Suprapubic skin (tissue), 3 donors: ENCODE measurements at regions not wholly inside any gene's neighbourhood (a gene's known extent, or its start where the extent isn't known, plus 50 kb on each side); places are given as distances from the start of the nearest gene placed in this dataset.

Experiments
- EP300 ChIP-seq: sonication (generic); formaldehyde crosslinking; IDR thresholded peaks from one replicate; pipeline ENCODE4 v1.6.1; 2017; ENCODE audit warnings: antibody characterized with exemption
- POLR2A ChIP-seq, 2 donors: fragments of 450-650 bp; IDR thresholded peaks; one replicate each; pipeline ENCODE4 v1.6.1; 2017; ENCODE audit warnings: antibody characterized with exemption in 2 of 2, mild to moderate bottlenecking in 2 of 2, moderate library complexity in 2 of 2
- TF ChIP-seq, protein P1 (sequence below), 2 donors: fragments of 200-600 bp in 1 of 2; fragments of 450-650 bp in 1 of 2; sonication (generic) in 1 of 2; IDR thresholded peaks; one replicate each; pipeline ENCODE4 v1.5.1; 2016 to 2019; ENCODE audit warnings: antibody characterized with exemption in 2 of 2, mild to moderate bottlenecking in 1 of 2, moderate library complexity in 1 of 2

DNA sequence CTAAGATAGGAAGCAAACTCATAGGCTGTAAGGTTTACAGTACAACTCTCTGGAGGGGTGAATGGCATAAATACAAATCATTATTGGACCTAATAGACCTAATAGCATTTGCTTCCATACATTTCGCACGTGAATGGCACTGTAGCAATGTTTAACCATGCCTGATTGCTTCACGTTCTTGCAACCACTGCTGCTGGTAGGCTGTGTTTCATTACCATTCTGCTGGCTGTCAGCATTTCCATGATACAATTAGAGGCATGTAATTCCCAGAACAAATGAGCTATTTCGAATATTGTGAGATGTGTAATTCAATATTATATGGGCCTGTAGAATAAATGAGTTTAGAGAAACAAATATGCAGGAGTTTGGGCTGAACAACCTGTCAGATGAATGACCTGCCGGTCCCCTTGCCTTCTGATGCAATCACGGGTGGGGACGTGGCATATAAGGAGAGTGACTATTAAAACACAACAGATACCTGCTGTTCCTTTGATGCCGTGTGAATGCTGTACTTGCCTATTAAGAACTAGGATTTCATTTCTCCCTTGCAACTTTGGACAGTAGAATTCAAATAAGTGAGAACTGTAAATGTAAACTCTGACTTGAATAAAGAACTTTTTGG lies 393.4 kb downstream of the ACTR3B start:
- TF ChIP-seq, protein P1, sequence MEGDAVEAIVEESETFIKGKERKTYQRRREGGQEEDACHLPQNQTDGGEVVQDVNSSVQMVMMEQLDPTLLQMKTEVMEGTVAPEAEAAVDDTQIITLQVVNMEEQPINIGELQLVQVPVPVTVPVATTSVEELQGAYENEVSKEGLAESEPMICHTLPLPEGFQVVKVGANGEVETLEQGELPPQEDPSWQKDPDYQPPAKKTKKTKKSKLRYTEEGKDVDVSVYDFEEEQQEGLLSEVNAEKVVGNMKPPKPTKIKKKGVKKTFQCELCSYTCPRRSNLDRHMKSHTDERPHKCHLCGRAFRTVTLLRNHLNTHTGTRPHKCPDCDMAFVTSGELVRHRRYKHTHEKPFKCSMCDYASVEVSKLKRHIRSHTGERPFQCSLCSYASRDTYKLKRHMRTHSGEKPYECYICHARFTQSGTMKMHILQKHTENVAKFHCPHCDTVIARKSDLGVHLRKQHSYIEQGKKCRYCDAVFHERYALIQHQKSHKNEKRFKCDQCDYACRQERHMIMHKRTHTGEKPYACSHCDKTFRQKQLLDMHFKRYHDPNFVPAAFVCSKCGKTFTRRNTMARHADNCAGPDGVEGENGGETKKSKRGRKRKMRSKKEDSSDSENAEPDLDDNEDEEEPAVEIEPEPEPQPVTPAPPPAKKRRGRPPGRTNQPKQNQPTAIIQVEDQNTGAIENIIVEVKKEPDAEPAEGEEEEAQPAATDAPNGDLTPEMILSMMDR (IDR thresholded peaks at IDR 0.05) = no peak
- no peak for TF ChIP-seq POLR2A (IDR thresholded peaks at IDR 0.05)
- no peak for TF ChIP-seq EP300
